ENCODE measurements at regions not wholly inside any gene's neighbourhood (a gene's known extent, or its start where the extent isn't known, plus 50 kb on each side); places are given as distances from the start of the nearest gene placed in this dataset.

DNA sequence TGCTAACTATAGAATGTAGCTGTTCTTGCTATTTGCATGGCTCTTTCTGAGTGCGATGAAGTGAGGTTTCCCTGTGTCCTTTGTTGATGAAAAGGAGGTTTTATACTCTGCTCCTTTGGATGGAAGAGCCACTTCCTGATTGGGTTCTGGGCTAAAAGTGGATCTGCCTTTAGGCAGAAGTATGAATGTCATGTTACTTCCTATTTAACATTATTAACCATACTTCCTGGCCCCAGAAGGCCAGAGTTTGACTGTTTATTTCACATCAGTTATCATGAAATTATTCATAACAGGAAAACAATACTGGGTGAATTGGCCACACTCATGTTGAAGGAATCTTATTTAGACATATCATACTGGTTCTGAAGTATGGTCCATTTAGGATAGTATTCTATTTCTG, 386.2 kb downstream of the PCDH7 start:
- H3K27ac Mint-ChIP-seq: no peak overlapping the region
- no peak overlapping the region for H2BK5ac ChIP-seq (ENCODE audit: insufficient read length, low read length)
- no peak overlapping the region for H3K56ac ChIP-seq (ENCODE audit: insufficient read length, low read depth, low read length)
- H3K79me1 ChIP-seq (ENCODE audit: insufficient read depth, low read depth, low read length, poor library complexity, severe bottlenecking): no peaks in the 10 kb centered on the region
- H3K9me3 ChIP-seq (ENCODE audit: control insufficient read depth, low read depth, low read length): no peaks in the 10 kb centered on the region
- TF ChIP-seq, protein P1, sequence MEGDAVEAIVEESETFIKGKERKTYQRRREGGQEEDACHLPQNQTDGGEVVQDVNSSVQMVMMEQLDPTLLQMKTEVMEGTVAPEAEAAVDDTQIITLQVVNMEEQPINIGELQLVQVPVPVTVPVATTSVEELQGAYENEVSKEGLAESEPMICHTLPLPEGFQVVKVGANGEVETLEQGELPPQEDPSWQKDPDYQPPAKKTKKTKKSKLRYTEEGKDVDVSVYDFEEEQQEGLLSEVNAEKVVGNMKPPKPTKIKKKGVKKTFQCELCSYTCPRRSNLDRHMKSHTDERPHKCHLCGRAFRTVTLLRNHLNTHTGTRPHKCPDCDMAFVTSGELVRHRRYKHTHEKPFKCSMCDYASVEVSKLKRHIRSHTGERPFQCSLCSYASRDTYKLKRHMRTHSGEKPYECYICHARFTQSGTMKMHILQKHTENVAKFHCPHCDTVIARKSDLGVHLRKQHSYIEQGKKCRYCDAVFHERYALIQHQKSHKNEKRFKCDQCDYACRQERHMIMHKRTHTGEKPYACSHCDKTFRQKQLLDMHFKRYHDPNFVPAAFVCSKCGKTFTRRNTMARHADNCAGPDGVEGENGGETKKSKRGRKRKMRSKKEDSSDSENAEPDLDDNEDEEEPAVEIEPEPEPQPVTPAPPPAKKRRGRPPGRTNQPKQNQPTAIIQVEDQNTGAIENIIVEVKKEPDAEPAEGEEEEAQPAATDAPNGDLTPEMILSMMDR (conservative IDR thresholded peaks at IDR 0.05): no peak
- H3K14ac ChIP-seq (ENCODE audit: insufficient read depth, low read length): no peak overlapping the region
- no peaks in the 10 kb centered on the region for H3K79me2 ChIP-seq (ENCODE audit: insufficient read depth, low read length)
- no peaks in the 10 kb centered on the region for H3K36me3 Mint-ChIP-seq (ENCODE audit: insufficient read depth in 1 of 3, low read depth in 3 of 3)
- H2BK12ac ChIP-seq (ENCODE audit: insufficient read length, low read depth, low read length): no peak overlapping the region
- H3K4me2 ChIP-seq (ENCODE audit: insufficient read depth, insufficient read length, low read length): no peak overlapping the region
- no peaks in the 10 kb centered on the region for H3K9me3 Mint-ChIP-seq
- no peak overlapping the region for H3K4ac ChIP-seq (ENCODE audit: low read depth, low read length)
- no peak overlapping the region for H2AK5ac ChIP-seq (ENCODE audit: insufficient read length, low read length)
- no peak overlapping the region for H3K23ac ChIP-seq (ENCODE audit: insufficient read length, low read depth, low read length)
- no CpG with 5 or more reads among the region's 1 CpG for WGBS (ENCODE audit: extremely low coverage, insufficient read length, low lambda C conversion rate)
- no peaks in the 10 kb centered on the region for H3K4me1 Mint-ChIP-seq
- no peaks in the 10 kb centered on the region for H3K4me1 ChIP-seq (ENCODE audit: insufficient read depth, low read length)
- no peak overlapping the region for H3K4me3 Mint-ChIP-seq
- H4K20me1 ChIP-seq (ENCODE audit: control insufficient read depth, insufficient read depth, insufficient read length): no peaks in the 10 kb centered on the region
- H3K18ac ChIP-seq (ENCODE audit: insufficient read length, low read depth, low read length): no peak overlapping the region
- H3K23me2 ChIP-seq (ENCODE audit: insufficient read length, low read depth, low read length, poor library complexity, severe bottlenecking): no peaks in the 10 kb centered on the region
- H2BK15ac ChIP-seq (ENCODE audit: low read depth, low read length): no peak overlapping the region
- H3K27me3 Mint-ChIP-seq (ENCODE audit: low read depth): no peaks in the 10 kb centered on the region
- no peak overlapping the region for H3T11ph ChIP-seq (ENCODE audit: low read length)
- H4K8ac ChIP-seq (replicated peaks; ENCODE audit: insufficient read length, low read depth, low read length): no peak overlapping the region
- H3K27me3 ChIP-seq (ENCODE audit: insufficient read depth, low read length): no peaks in the 10 kb centered on the region
- no peak overlapping the region for H2BK20ac ChIP-seq (ENCODE audit: low read depth, low read length, poor library complexity, severe bottlenecking)
- no peak overlapping the region for H3K27ac ChIP-seq (ENCODE audit: insufficient read length, low read depth, low read length)
- no peak overlapping the region for H4K91ac ChIP-seq (ENCODE audit: insufficient read length, low read depth, low read length)
- no peak overlapping the region for H4K5ac ChIP-seq (ENCODE audit: insufficient read length, low read depth, low read length)
- H3K9ac ChIP-seq (ENCODE audit: extremely low read depth, insufficient read length, low read length): no peak overlapping the region
- no peak overlapping the region for H2AFZ ChIP-seq (ENCODE audit: low read length)
- H2BK120ac ChIP-seq (ENCODE audit: low read depth, low read length, poor library complexity, severe bottlenecking): no peak overlapping the region
- no peak for DNase-seq

Data from H9 (cell line).